Kidney epithelial cell (primary cell): ENCODE measurements at regions not wholly inside any gene's neighbourhood (a gene's known extent, or its start where the extent isn't known, plus 50 kb on each side); places are given as distances from the start of the nearest gene placed in this dataset.

Source experiments
- DNase-seq: peaks from one replicate; pipeline ENCODE4 v3.0.0-alpha.2; 2010; ENCODE audit warnings: low read depth
- H3K27me3 ChIP-seq: 2 replicates; pipeline ENCODE4 v1.6.0; 2011; ENCODE audit warnings: low read length; ENCODE audit not compliant: control insufficient read depth, insufficient read depth
- H3K36me3 ChIP-seq: 2 replicates; pipeline ENCODE4 v1.5.1; 2011; ENCODE audit warnings: low read length; ENCODE audit not compliant: control insufficient read depth, insufficient read depth
- H3K4me3 ChIP-seq: 2 replicates; pipeline ENCODE4 v1.5.1; 2011; ENCODE audit warnings: low read depth, mild to moderate bottlenecking, control low read depth, low read length
- CTCF ChIP-seq: IDR thresholded peaks from 2 replicates; pipeline ENCODE4 v1.5.1; 2011; ENCODE audit warnings: mild to moderate bottlenecking, moderate library complexity, low read length, control low read depth, inconsistent platforms; ENCODE audit not compliant: insufficient read depth, poor library complexity, severe bottlenecking

- DNase-seq: no peak
- no peaks in the 10 kb centered on the region for H3K27me3 ChIP-seq
- no peak for TF ChIP-seq CTCF
- no peaks in the 10 kb centered on the region for H3K36me3 ChIP-seq
- no peak overlapping the region for H3K4me3 ChIP-seq
Measured at GRCh38 chr3:102599819-102600576, 165.2 kb downstream of the ZPLD1 start.

GRCh38 chr3:102605153-102605552 is 170.3 kb downstream of the ZPLD1 start:
- Histone ChIP-seq H3K36me3 (no peaks in the 10 kb centered on the region), H3K4me3 (no peak overlapping the region), H3K27me3 (no peaks in the 10 kb centered on the region)
- no peak for TF ChIP-seq CTCF
- DNase-seq: peak; percentile 10

- DNase-seq: no peak
- no peak for TF ChIP-seq CTCF
- H3K36me3 ChIP-seq: no peaks in the 10 kb centered on the region
- H3K27me3 ChIP-seq: no peaks in the 10 kb centered on the region
- no peak overlapping the region for H3K4me3 ChIP-seq
Measured at GRCh38 chr3:102608875-102609274, 174.1 kb downstream of the ZPLD1 start.

GRCh38 chr3:102614021-102614569 is 179.3 kb downstream of the ZPLD1 start:
- Histone ChIP-seq H3K36me3 (no peaks in the 10 kb centered on the region), H3K27me3 (no peaks in the 10 kb centered on the region), H3K4me3 (no peak overlapping the region)
- TF ChIP-seq CTCF: no peak
- DNase-seq: no peak

- no peaks in the 10 kb centered on the region for H3K36me3 ChIP-seq
- DNase-seq: no peak
- TF ChIP-seq CTCF: no peak
- no peaks in the 10 kb centered on the region for H3K27me3 ChIP-seq
- no peak overlapping the region for H3K4me3 ChIP-seq
Measured at GRCh38 chr3:102614585-102614984, 179.8 kb downstream of the ZPLD1 start.

- no peaks in the 10 kb centered on the region for H3K36me3 ChIP-seq
- TF ChIP-seq CTCF: no peak
Measured at GRCh38 chr3:102617381-102617780, 182.6 kb downstream of the ZPLD1 start.

More at GRCh38 chr3:102617381-102617780, 182.6 kb downstream of the ZPLD1 start:
- Histone ChIP-seq H3K4me3 (no peak overlapping the region), H3K27me3 (no peaks in the 10 kb centered on the region)
- no peak for DNase-seq
